Globus pallidus (tissue), 1 donor: ENCODE measurements at regions not wholly inside any gene's neighbourhood (a gene's known extent, or its start where the extent isn't known, plus 50 kb on each side); places are given as distances from the start of the nearest gene placed in this dataset.

ENCODE experiments used
- DNase-seq: peaks from one replicate; pipeline ENCODE4 v3.0.0-alpha.2; 2015; ENCODE audit warnings: low spot score

- no peak for DNase-seq
Measured at GRCh38 chr20:52921340-52921739, 50.8 kb upstream of the TSHZ2 start.

- no peak for DNase-seq
Measured at GRCh38 chr20:52918311-52918710, 53.8 kb upstream of the TSHZ2 start.

- DNase-seq = no peak
Measured at GRCh38 chr20:52915564-52915963, 56.6 kb upstream of the TSHZ2 start.

GRCh38 chr20:52914870-52915269, 57.3 kb upstream of the TSHZ2 start:
- DNase-seq = no peak

GRCh38 chr20:52913650-52914387, 58.3 kb upstream of the TSHZ2 start:
- DNase-seq = no peak

- no peak for DNase-seq
Measured at GRCh38 chr20:52905241-52905994, 66.7 kb upstream of the TSHZ2 start.

- no peak for DNase-seq
Measured at GRCh38 chr20:52904837-52905236, 67.3 kb upstream of the TSHZ2 start.

- no peak for DNase-seq
Measured at GRCh38 chr20:52899041-52899608, 73.0 kb upstream of the TSHZ2 start.

GRCh38 chr20:52896348-52896747, 75.8 kb upstream of the TSHZ2 start:
- no peak for DNase-seq

GRCh38 chr20:52895701-52896100, 76.5 kb upstream of the TSHZ2 start:
- DNase-seq = no peak

GRCh38 chr20:52895235-52895634, 76.9 kb upstream of the TSHZ2 start:
- DNase-seq = no peak

- no peak for DNase-seq
Measured at GRCh38 chr20:52893498-52893897, 78.7 kb upstream of the TSHZ2 start.

- no peak for DNase-seq
Measured at GRCh38 chr20:52892023-52892422, 80.1 kb upstream of the TSHZ2 start.

GRCh38 chr20:52890130-52890529, 82.0 kb upstream of the TSHZ2 start:
- DNase-seq = no peak

- no peak for DNase-seq
Measured at GRCh38 chr20:52889225-52889624, 82.9 kb upstream of the TSHZ2 start.

GRCh38 chr20:52888096-52888495, 84.1 kb upstream of the TSHZ2 start:
- no peak for DNase-seq

GRCh38 chr20:52880997-52881396, 91.2 kb upstream of the TSHZ2 start:
- no peak for DNase-seq

GRCh38 chr20:52880259-52880658, 91.9 kb upstream of the TSHZ2 start:
- DNase-seq = no peak

GRCh38 chr20:52874241-52874640, 97.9 kb upstream of the TSHZ2 start:
- no peak for DNase-seq

GRCh38 chr20:52869698-52870501, 102.3 kb upstream of the TSHZ2 start:
- no peak for DNase-seq

GRCh38 chr20:52869276-52869675, 102.9 kb upstream of the TSHZ2 start:
- DNase-seq = no peak

GRCh38 chr20:52867305-52867704, 104.9 kb upstream of the TSHZ2 start:
- DNase-seq = no peak
